GM21723 (cell line): ENCODE measurements at regions not wholly inside any gene's neighbourhood (a gene's known extent, or its start where the extent isn't known, plus 50 kb on each side); places are given as distances from the start of the nearest gene placed in this dataset.

Experiments
- ATAC-seq: cut with Tn5 transposase; IDR thresholded peaks from one replicate; pipeline ENCODE4 v1.9.1; 2021; ENCODE audit warnings: mild to moderate bottlenecking, moderate library complexity; ENCODE audit not compliant: unreplicated experiment

GRCh38 chr6:80667006-80667405 is 560.5 kb downstream of the BCKDHB start:
- no peak for ATAC-seq

- no peak for ATAC-seq
These were observed 552.5 kb downstream of the BCKDHB start for GRCh38 chr6:80658926-80659325.

DNA sequence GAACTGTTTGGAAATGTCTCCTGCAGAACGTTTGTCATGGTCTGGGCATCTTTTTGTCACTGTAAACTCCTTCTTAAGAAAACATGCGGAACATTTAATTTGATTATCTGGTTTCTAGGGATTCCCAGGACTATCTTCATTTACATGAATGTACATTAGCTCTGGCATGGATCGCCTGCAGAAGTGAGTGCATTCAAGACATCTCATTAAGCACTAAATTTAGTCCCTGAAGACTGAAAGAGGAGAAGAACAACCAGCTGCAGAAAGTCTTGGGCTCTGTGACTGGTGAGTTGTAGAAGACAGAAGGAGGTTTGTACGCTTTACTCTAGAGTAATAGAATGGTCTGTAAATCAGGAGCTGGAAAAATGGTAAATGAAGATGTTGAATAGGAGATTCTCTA is 540.7 kb downstream of the BCKDHB start:
- ATAC-seq: no peak

GRCh38 chr6:80643881-80644280 is 537.4 kb downstream of the BCKDHB start:
- ATAC-seq: no peak

DNA sequence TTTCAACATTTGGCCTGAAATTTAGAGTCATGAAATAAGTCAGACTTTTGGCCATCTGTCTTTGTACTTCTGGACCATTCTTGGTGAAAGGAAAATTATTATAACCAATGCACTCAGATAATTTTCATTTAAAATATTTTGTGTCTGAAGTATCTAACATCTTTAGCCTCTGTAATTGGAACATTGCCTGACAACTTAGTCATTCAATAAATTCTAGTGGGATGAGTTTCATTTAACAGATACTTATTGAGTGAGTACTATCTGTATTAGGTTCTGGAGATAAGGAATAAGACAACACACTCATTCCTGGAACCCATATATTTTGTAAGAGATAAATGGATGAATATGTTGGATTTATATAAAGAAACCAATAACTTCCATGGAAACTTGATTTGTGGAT is 536.0 kb downstream of the BCKDHB start:
- ATAC-seq: no peak

DNA sequence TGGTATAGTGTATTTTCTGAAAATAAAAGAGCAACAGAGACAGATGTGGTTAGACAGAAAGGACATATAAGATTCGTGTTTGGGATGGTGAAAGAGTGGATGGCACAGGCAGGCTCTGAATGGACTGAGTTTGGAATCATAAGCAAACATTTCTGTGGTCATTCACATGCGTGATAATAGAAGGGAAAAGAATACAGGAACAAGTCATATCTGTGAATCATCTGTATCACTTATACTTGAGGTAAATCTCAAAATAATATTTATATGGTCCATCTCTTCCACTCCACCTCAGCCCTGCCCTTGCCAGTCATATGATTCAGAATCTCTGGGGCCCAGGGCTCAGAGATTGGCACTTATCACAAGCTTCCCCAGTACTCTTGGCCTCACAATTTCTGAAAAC is 535.1 kb downstream of the BCKDHB start:
- ATAC-seq: no peak

DNA sequence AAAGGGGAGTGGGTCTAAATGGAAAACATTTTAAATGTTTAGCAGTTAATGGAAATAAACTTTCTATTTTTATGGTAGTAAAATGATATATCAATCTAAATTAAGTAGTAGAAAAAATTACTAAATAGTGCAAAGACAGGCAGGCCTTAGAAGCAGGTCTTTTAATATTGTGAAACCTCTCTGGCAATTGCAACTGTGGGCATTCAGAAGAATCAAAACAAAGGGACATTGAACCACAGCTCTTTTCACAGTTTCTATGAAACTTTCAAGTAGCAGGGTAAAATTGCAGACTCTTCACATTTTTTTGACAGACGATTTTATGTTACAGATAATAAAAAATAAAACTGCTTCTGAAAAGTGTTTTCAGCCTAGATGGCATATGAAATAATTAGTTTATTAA is 533.7 kb downstream of the BCKDHB start:
- no peak for ATAC-seq

- ATAC-seq: peak; percentile 27
These were observed 532.7 kb downstream of the BCKDHB start for GRCh38 chr6:80639181-80639629.

DNA sequence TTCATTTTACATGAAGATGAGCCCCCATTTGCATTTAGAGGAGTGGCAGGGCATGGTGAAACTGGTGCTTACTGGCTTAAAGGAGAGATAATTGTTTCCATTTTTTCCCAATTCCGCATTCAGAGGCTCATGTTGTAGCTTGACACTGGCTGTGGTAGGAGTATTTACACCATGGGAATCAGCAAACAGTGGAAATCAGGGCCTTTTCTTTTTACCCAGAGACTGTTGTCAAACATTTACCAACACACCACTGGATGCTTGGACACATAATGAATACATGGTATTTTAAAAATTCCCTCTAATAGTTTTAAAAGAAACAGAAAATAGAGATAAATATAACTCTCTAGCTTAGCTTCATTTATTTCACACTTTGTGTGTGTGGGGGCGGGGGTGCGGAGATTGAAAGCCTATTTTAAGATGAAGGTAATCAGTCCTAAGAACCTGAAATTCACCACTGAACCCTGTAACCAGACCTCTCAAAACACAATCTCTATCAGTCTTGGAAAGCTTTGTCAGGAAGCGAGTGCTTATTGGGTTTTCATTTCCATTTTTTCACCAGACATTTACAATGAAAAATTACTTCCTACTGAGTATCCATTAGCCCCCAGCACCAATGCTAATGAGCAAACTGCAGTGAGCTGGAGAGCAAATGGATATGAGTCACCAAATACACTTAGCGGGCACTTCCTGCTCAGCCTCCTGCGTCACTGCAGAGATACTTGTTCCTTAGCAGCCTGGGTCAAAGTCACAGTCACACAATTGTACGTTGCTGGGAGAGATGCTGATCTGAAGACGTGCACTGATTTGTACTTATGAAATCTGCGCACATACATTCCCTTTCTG is 532.0 kb downstream of the BCKDHB start:
- ATAC-seq: peak; percentile 95

DNA sequence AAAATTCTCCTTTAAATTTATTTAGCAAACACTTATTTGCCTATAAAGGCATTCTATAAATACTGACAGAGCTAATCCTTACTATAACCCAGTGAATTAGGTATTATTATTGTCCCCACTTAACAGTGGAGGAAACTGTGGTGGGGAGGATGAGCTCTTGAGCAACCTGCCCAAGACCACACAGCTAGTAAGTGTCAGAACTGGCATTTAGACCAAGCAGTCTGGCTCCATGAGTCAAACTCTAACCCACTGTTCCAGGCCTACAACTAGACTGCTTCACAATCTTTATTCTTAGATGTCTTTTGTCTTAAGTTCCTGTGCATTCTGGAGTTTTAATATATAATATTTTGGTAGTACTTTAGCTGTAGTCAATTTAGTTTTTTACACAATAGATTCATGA is 530.8 kb downstream of the BCKDHB start:
- ATAC-seq: no peak

- ATAC-seq: no peak
These were observed 530.2 kb downstream of the BCKDHB start for GRCh38 chr6:80636689-80637088.

- ATAC-seq: no peak
These were observed 526.9 kb downstream of the BCKDHB start for GRCh38 chr6:80633412-80633811.

DNA sequence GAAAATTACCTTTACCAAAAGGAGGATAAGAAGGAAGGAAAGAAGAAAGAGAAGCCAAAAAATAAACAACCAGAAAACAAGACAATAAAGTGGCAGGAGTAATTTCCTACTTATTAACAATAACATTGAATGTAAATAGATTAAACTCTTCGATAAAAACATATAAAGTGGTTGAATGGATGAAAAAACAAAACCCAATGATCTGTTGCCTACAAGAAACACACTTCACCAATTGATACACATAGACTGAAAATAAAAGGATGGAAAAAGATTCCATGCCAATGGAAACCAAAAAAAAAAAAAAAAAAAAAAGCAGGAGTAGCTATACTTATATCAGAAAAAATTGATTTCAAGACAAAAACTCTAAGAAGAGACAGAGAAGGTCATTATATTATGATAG is 518.9 kb downstream of the BCKDHB start:
- no peak for ATAC-seq

DNA sequence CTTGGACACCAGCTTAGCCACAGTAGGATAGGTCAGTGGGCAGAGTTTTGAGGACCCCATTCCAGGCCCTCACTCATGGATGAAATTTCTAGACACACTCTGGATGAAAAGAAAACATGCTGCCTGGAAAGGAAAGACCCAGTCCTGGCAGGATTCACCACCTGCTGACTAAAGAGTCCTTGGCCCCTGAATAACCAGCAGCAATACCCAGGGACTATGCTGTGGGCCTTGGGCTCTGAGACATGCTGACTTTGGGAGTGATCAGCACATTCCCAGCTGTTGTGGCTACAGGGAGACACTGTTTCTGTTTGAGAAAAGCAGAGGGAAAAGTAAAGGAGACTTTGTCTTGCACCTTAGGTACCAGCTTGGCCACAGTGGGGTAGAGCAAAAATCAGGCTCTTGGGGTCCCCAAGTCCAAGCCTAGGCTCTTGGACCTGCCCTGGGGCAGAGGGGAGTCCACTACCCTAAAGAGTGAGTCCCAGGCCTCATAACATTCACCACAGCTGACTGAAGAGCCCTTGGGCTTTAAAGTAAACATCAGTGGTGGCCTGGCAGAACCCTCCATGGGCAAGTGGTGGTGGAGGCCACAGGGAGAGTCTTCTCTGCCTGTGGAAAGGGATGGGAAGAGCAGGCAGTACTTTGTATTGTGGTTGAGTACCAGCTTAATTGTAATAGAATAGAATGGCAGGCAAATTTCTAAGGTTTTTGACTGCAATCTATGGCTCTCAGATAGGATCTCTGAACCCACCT is 516.8 kb downstream of the BCKDHB start:
- no peak for ATAC-seq

DNA sequence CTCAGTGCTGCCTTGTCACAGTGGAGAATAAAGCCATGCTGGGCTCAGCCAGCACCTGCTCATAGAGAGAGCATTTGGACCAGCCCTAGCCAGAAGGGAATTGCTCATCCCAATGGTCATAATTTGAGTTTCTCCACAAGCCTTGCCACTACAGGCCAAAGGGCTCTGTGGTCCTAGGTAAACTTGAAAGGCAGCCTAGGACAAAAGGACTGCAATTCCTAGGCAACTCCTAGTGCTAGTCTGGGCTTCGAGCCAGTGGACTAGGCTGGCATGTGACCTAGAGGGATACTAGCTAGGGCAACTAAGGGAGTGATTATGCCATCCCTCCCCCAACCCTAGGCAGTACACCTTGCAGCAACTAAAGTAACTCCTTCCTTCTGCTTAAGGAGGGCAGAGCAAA is 516.2 kb downstream of the BCKDHB start:
- ATAC-seq: no peak

DNA sequence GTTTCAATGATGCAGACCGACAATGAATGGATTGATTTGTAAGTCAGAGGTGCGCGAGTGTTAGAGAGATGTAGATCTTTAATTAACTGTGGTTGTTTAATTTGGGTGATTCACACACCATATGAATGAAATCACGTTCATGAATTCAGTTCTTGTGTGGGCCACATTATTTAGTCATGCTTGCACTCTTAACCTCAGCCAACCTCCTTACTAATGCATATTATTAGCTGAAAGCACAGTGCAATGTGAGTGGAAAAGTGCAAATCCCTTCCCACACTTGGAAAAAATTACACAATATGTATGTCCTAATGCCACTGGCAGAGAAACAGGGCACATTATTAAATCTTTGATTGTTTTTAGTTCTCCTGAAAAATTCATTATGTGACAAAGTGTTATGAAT is 512.5 kb downstream of the BCKDHB start:
- ATAC-seq: no peak

- no peak for ATAC-seq
These were observed 504.4 kb downstream of the BCKDHB start for GRCh38 chr6:80610846-80611245.

GRCh38 chr6:80608881-80609280 is 502.4 kb downstream of the BCKDHB start:
- ATAC-seq: no peak

- ATAC-seq: no peak
These were observed 501.4 kb downstream of the BCKDHB start for GRCh38 chr6:80607811-80608391.

- peak; percentile 73 for ATAC-seq
These were observed 498.9 kb downstream of the BCKDHB start for GRCh38 chr6:80605165-80605989.

DNA sequence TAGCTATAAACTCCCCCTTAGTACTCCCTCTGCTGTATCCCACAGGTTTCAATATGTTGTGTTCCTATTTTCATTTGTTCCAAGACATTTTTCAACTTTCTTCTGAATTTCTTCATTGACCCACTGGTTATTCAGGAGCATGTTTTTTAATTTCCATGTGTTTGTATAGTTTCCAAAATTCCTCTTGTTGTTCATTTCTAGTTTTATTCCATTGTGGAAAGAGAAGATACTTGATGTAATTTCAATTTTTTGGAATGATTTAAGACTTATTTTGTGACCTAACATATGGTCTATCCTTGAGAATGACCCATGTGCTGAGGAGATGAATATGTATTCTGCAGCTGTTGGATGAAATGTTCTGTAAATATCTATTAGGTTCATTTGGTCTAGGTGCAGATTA is 497.2 kb downstream of the BCKDHB start:
- no peak for ATAC-seq
